ENCODE measurements at regions not wholly inside any gene's neighbourhood (a gene's known extent, or its start where the extent isn't known, plus 50 kb on each side); places are given as distances from the start of the nearest gene placed in this dataset.
A peak's percentile ranks its signal among the peaks of the same experiment; 100 is the strongest.

- no peak for DNase-seq (ENCODE audit: low spot score)
Measured at GRCh38 chr2:12930391-12930790, 213.7 kb downstream of the TRIB2 start.

GRCh38 chr2:12931186-12931844 lies 214.6 kb downstream of the TRIB2 start:
- peak; percentile 49 for DNase-seq (ENCODE audit: low spot score)

- DNase-seq (ENCODE audit: low spot score) = no peak
Measured at GRCh38 chr2:12932192-12932591, 215.5 kb downstream of the TRIB2 start.

GRCh38 chr2:12934146-12934756 lies 217.5 kb downstream of the TRIB2 start:
- no peak for DNase-seq (ENCODE audit: low spot score)

- DNase-seq (ENCODE audit: low spot score) = peak; percentile 9
Measured at GRCh38 chr2:12935222-12935621, 218.5 kb downstream of the TRIB2 start.

- no peak for DNase-seq (ENCODE audit: low spot score)
Measured at GRCh38 chr2:12935796-12936195, 219.1 kb downstream of the TRIB2 start.

- DNase-seq (ENCODE audit: low spot score) = no peak
Measured at GRCh38 chr2:12941203-12941602, 224.5 kb downstream of the TRIB2 start.

GRCh38 chr2:12948231-12948960 lies 231.7 kb downstream of the TRIB2 start:
- no peak for DNase-seq (ENCODE audit: low spot score)

- no peak for DNase-seq (ENCODE audit: low spot score)
Measured at GRCh38 chr2:12948961-12949353, 232.2 kb downstream of the TRIB2 start.

- no peak for DNase-seq (ENCODE audit: low spot score)
Measured at GRCh38 chr2:12949406-12949805, 232.7 kb downstream of the TRIB2 start.

- no peak for DNase-seq (ENCODE audit: low spot score)
Measured at GRCh38 chr2:12950174-12950573, 233.4 kb downstream of the TRIB2 start.

- DNase-seq (ENCODE audit: low spot score) = no peak
Measured at GRCh38 chr2:12950957-12951656, 234.4 kb downstream of the TRIB2 start.

- no peak for DNase-seq (ENCODE audit: low spot score)
Measured at GRCh38 chr2:12951657-12951973, 234.9 kb downstream of the TRIB2 start.

GRCh38 chr2:12953596-12953995 lies 236.9 kb downstream of the TRIB2 start:
- no peak for DNase-seq (ENCODE audit: low spot score)

GRCh38 chr2:12955864-12956263 lies 239.1 kb downstream of the TRIB2 start:
- DNase-seq (ENCODE audit: low spot score) = no peak

- DNase-seq (ENCODE audit: low spot score) = no peak
Measured at GRCh38 chr2:12957251-12957650, 240.5 kb downstream of the TRIB2 start.

GRCh38 chr2:12959935-12960334 lies 243.2 kb downstream of the TRIB2 start:
- no peak for DNase-seq (ENCODE audit: low spot score)

- DNase-seq (ENCODE audit: low spot score) = no peak
Measured at GRCh38 chr2:12960671-12961070, 243.9 kb downstream of the TRIB2 start.

GRCh38 chr2:12964904-12965539 lies 248.3 kb downstream of the TRIB2 start:
- no peak for DNase-seq (ENCODE audit: low spot score)

- no peak for DNase-seq (ENCODE audit: low spot score)
Measured at GRCh38 chr2:12965540-12966269, 249.0 kb downstream of the TRIB2 start.

- no peak for DNase-seq (ENCODE audit: low spot score)
Measured at GRCh38 chr2:12967804-12968203, 251.1 kb downstream of the TRIB2 start.

- no peak for DNase-seq (ENCODE audit: low spot score)
Measured at GRCh38 chr2:12968399-12968798, 251.7 kb downstream of the TRIB2 start.

Measured in cerebellar cortex (tissue), 1 donor.